NCI-H748 treated with DMSO at 0.1 percent for 48 hours (cell line): ENCODE measurements at regions not wholly inside any gene's neighbourhood (a gene's known extent, or its start where the extent isn't known, plus 50 kb on each side); places are given as distances from the start of the nearest gene placed in this dataset.

Experiments used
- DNase-seq: peaks from one replicate; lab custom pipeline; 2025; lab: John Stamatoyannopoulos, UW

GRCh38 chr11:112465433-112466024 lies 204.9 kb upstream of the PLET1 start:
- DNase-seq, result no peak

GRCh38 chr11:112467721-112468120 lies 207.1 kb upstream of the PLET1 start:
- DNase-seq, result no peak

- no peak for DNase-seq
Observed at GRCh38 chr11:112469376-112469775, 208.7 kb upstream of the PLET1 start.

GRCh38 chr11:112470355-112470754 lies 209.7 kb upstream of the PLET1 start:
- DNase-seq, result no peak

- no peak for DNase-seq
Observed at GRCh38 chr11:112471731-112472130, 211.1 kb upstream of the PLET1 start.

- DNase-seq, result no peak
Observed at GRCh38 chr11:112477152-112477551, 216.5 kb upstream of the PLET1 start.

- DNase-seq, result no peak
Observed at GRCh38 chr11:112477581-112478317, 217.1 kb upstream of the PLET1 start.

GRCh38 chr11:112478806-112479205 lies 218.1 kb upstream of the PLET1 start:
- DNase-seq, result no peak

- no peak for DNase-seq
Observed at GRCh38 chr11:112481431-112481830, 220.8 kb upstream of the PLET1 start.

GRCh38 chr11:112481893-112482292 lies 221.2 kb upstream of the PLET1 start:
- DNase-seq, result peak; percentile 15

GRCh38 chr11:112485280-112485679 lies 224.6 kb upstream of the PLET1 start:
- DNase-seq, result no peak

- no peak for DNase-seq
Observed at GRCh38 chr11:112497826-112498225, 237.2 kb upstream of the PLET1 start.

- DNase-seq, result no peak
Observed at GRCh38 chr11:112498701-112499100, 238.0 kb upstream of the PLET1 start.

GRCh38 chr11:112499153-112499880 lies 238.7 kb upstream of the PLET1 start:
- DNase-seq, result peak; percentile 36

GRCh38 chr11:112499881-112500204 lies 239.2 kb upstream of the PLET1 start:
- no peak for DNase-seq

- DNase-seq, result no peak
Observed at GRCh38 chr11:112503410-112503809, 242.8 kb upstream of the PLET1 start.

- DNase-seq, result no peak
Observed at GRCh38 chr11:112504056-112504455, 243.4 kb upstream of the PLET1 start.

GRCh38 chr11:112506852-112507251 lies 246.2 kb upstream of the PLET1 start:
- no peak for DNase-seq

GRCh38 chr11:112507281-112507680 lies 246.6 kb upstream of the PLET1 start:
- no peak for DNase-seq

GRCh38 chr11:112508750-112509149 lies 248.1 kb upstream of the PLET1 start:
- no peak for DNase-seq

GRCh38 chr11:112509300-112509699 lies 248.6 kb upstream of the PLET1 start:
- DNase-seq, result no peak

- no peak for DNase-seq
Observed at GRCh38 chr11:112511271-112511670, 250.6 kb upstream of the PLET1 start.

GRCh38 chr11:112511911-112512310 lies 251.3 kb upstream of the PLET1 start:
- DNase-seq, result no peak
